ENCODE measurements at regions not wholly inside any gene's neighbourhood (a gene's known extent, or its start where the extent isn't known, plus 50 kb on each side); places are given as distances from the start of the nearest gene placed in this dataset.
"Not testable (repeated sequence)": the region's sequence is repeated elsewhere in the genome, so short reads cannot be mapped to it uniquely, and the experiment has no call there.

- DNase-seq (ENCODE audit: insufficient read length, low spot score), result no peak
- no peak for FAIRE-seq
Measured at GRCh38 chr3:144662729-144663128, 691.1 kb downstream of the DIPK2A start.

GRCh38 chr3:144663456-144664436 lies 692.1 kb downstream of the DIPK2A start:
- FAIRE-seq, result no peak

GRCh38 chr3:144665567-144666053 lies 694.0 kb downstream of the DIPK2A start:
- DNase-seq (ENCODE audit: insufficient read length, low spot score) (no peak), FAIRE-seq (no peak)

More at GRCh38 chr3:144663456-144664436, 692.1 kb downstream of the DIPK2A start:
- DNase-seq (ENCODE audit: insufficient read length, low spot score), result no peak

- FAIRE-seq, result no peak
Measured at GRCh38 chr3:144670571-144670970, 698.9 kb downstream of the DIPK2A start.

GRCh38 chr3:144677103-144677502 lies 705.5 kb downstream of the DIPK2A start:
- DNase-seq (ENCODE audit: insufficient read length, low spot score) (no peak), FAIRE-seq (no peak)

More at GRCh38 chr3:144670571-144670970, 698.9 kb downstream of the DIPK2A start:
- no peak for DNase-seq (ENCODE audit: insufficient read length, low spot score)

GRCh38 chr3:144683065-144683464 lies 711.4 kb downstream of the DIPK2A start:
- DNase-seq (ENCODE audit: insufficient read length, low spot score), result no peak
- FAIRE-seq, result no peak

- FAIRE-seq (no peak), DNase-seq (ENCODE audit: insufficient read length, low spot score) (no peak)
Measured at GRCh38 chr3:144687862-144688261, 716.2 kb downstream of the DIPK2A start.

- DNase-seq (ENCODE audit: insufficient read length, low spot score) (no peak), FAIRE-seq (no peak)
Measured at GRCh38 chr3:144692488-144692887, 720.9 kb downstream of the DIPK2A start.

- no peak for DNase-seq (ENCODE audit: insufficient read length, low spot score)
- no peak for FAIRE-seq
Measured at GRCh38 chr3:144708437-144708836, 736.8 kb downstream of the DIPK2A start.

DNA sequence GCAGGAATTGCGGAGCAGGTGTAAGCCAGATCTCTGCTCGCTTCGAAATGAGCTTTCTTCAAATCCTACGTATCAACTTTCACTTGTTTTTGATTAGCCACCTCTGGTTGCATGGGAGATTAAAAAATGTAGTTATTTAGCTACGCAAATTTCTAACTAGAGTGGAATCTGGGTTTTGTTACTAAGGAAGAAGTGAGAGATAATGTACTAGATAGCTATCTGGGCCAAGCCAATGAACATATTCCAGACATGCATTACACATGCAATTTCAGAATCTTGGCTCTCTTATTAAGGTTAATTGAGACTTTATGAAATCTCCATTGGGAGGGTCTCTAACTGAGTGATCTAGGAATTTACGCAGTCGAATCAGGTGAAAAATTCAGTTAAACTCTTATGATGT lies 765.7 kb downstream of the DIPK2A start:
- FAIRE-seq (no peak), DNase-seq (ENCODE audit: insufficient read length, low spot score) (no peak)

DNA sequence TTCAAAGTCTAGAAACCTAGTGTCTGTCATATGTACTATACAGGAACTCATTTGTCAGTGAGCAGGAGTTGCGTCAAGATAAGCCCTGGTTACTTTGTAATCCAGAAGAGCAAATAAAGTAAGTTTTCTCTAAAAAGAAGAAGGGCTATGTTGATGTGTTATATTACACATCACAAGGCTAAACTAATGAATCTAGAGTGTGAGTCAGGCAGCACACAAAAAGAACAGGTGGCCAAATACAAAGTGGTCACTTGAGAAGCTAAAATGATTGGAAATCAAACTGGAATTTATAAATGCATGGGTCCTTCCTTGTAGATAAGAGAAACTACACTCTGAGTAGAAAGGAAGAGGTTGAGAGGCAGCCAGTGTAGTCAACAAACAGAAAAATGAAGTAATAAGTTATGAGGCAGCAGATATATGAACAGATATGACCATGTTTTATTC lies 771.6 kb downstream of the DIPK2A start:
- DNase-seq (ENCODE audit: insufficient read length, low spot score) (no peak), FAIRE-seq (no peak)

- FAIRE-seq, result no peak
- no peak for DNase-seq (ENCODE audit: insufficient read length, low spot score)
Measured at GRCh38 chr3:144744473-144744872, 772.9 kb downstream of the DIPK2A start.

GRCh38 chr3:144746631-144747030 lies 775.0 kb downstream of the DIPK2A start:
- DNase-seq (ENCODE audit: insufficient read length, low spot score), result no peak
- no peak for FAIRE-seq

GRCh38 chr3:144749536-144750253 lies 778.1 kb downstream of the DIPK2A start:
- not testable (repeated sequence) for FAIRE-seq; DNase-seq (ENCODE audit: insufficient read length, low spot score)

DNA sequence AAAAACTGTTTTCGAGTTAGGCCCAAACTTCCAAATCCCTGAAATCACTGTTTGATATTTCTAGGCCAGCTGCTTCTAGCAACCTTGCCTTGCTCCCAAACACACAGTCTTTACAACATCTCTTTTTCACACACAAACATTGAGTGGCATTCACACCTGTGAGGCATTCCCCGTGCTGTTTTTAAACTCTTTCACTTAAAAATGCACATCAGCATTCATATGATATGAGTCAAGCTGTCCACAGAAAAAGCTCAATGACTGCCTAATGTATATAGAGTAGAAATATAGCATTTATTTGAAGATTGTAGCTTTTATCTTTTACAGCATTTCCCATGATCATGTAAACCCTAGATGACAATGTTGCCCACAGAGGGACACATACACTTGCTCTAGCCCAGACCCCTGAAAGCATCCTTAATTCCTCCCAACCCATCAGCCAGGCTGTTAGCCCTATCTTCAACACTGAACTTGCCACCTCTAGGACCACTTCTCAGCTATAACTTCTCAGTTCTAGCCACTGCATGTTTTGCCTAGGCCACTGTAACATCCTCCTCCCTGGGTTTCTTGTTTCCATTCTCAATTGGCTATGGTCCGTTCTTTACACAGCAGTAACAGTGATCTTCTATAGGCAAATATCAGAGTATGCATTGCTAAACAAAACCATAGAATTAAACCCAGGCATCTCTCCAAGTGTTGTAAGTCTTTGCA lies 782.6 kb downstream of the DIPK2A start:
- DNase-seq (ENCODE audit: insufficient read length, low spot score) (no peak), FAIRE-seq (no peak)

DNA sequence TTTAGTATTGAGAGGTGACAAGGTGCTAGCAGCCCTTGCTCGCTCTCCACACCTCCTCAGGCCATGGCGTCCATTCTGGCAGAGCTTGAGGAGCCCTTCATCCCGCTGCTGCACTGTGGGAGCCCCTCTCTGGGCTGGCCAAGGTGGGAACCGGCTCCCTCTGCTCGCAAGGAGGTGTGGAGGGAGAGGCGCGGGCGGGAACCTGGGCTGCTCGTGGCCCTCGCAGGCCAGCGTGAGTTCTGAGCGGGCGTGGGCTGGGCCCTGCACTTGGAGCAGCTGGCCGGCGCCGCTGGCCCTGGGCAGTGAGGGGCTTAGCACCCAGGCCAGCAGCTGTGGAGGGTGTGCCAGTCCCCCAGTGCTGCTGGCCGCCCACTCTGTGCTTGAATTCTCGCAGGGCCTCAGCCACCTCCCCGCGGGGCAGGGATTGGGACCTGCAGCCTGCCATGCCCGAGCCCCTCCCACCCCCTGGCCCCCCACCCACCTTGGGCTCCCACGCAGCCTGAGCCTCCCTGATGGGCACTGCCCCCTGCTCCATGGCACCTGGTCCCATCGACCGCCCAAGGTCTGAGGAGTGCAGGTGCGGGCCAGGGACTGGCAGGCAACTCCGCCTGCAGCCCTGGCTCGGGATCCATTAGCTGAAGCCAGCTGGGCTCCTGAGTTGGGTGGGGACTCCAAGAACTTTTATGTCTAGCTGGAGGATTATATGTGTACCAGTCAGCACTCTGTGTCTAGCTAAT lies 785.2 kb downstream of the DIPK2A start:
- DNase-seq (ENCODE audit: insufficient read length, low spot score), result no peak
- FAIRE-seq, result no peak

DNA sequence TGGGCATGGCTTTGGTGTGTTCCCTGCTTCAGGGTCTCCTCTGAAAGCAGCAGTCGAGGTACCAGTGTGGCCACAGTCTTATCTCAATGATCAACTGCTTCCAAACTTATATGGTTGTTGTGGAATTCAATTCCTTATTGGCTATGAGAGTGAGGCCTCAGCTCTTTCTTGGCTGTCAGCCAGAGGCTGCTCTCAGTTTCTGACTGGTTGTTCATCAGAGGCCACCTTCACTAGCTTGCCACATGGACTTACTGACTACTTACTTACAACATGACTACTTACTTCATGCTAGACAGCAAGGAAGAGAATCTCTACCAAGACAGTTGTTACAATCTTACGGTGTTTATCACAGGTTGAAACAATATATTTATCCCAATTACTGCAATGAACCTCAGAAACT lies 789.2 kb downstream of the DIPK2A start:
- FAIRE-seq (no peak), DNase-seq (ENCODE audit: insufficient read length, low spot score) (no peak)

DNA sequence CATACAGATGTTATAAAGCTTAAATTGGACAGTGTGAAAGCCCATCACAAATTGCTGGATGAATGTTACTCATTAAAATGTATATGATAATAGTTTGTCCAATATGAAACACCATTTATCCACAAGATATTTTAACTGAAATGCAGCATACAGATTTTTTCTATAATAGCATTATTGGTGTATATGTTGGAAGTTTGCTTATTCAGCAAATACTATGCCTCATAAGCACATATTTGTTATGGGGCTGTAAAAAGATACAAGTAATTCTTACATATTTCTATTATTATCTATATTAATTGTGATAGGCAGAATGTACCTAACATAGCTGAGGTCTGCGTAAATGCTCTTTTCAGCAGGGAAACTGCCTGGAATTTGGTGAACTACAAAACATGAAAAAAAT lies 790.5 kb downstream of the DIPK2A start:
- FAIRE-seq (no peak), DNase-seq (ENCODE audit: insufficient read length, low spot score) (no peak)

DNA sequence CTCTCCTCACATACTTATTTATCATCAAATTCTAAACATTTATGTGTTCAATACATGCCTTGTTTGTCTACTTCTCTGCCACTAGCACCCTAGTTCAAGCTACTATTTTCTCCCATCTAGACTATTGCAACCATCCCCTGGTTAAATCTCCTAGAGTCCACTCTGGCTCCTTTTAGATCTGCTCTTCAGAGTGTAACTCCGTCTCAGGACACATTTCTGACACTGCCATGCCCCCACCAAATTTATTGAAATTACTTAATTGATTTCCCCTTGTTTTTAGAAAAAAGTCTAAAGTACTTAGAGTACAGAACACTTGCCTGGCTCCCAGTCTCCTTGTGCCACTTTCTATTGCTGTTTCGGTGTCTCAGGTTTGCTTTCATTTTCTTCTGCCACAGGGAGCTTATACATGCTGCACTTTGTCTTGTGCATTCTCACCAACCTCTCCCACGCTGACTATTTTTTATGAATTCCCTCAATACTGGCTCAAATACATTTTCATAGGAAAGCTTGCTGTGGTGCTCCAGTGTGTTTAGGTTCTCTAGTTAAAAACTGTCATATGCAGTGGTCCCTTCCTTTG lies 792.3 kb downstream of the DIPK2A start:
- DNase-seq (ENCODE audit: insufficient read length, low spot score) (no peak), FAIRE-seq (no peak)

GRCh38 chr3:144770281-144770680 lies 798.7 kb downstream of the DIPK2A start:
- FAIRE-seq (no peak), DNase-seq (ENCODE audit: insufficient read length, low spot score) (no peak)

All from GM19239 (cell line).